H1 (cell line): ENCODE measurements at regions not wholly inside any gene's neighbourhood (a gene's known extent, or its start where the extent isn't known, plus 50 kb on each side); places are given as distances from the start of the nearest gene placed in this dataset.

Experiments used
- CTCF ChIA-PET: fragments of 300-600 bp; sonication (Branson Sonifier 250); formaldehyde crosslinking; loops from one replicate; lab custom pipeline; 2021; ENCODE audit not compliant: partially characterized antibody; lab: Charles Lee
- POLR2A ChIA-PET: fragments of 300-600 bp; sonication (Branson Sonifier 250); formaldehyde crosslinking; loops from one replicate; lab custom pipeline; 2021; ENCODE audit warnings: inconsistent platforms; ENCODE audit not compliant: partially characterized antibody; lab: Charles Lee
- DNase-seq, 2 experiments: peaks; one replicate each; pipeline versions ENCODE4 v3.0.0 to v3.0.0-alpha.2; 2010 to 2022; ENCODE audit warnings: low spot score in 2 of 2, low read depth in 1 of 2, mixed read lengths in 1 of 2
- FAIRE-seq: peaks from 2 replicates; lab custom pipeline; 2011; peaks lifted over from hg19 to GRCh38; lab: Jason Lieb, UNC
- H2AFZ ChIP-seq: 2 replicates; pipeline ENCODE4 v1.8.1; 2012; ENCODE audit warnings: low read length, inconsistent platforms
- H2AK5ac ChIP-seq: 2 replicates; pipeline ENCODE4 v1.6.1; 2013; ENCODE audit warnings: low read depth, low read length
- H2BK120ac ChIP-seq: replicated peaks from 2 replicates; pipeline ENCODE3; 2013; ENCODE audit warnings: low read depth, low read length, inconsistent platforms
- H2BK12ac ChIP-seq: 2 replicates; pipeline ENCODE4 v1.6.1; 2013; ENCODE audit warnings: low read depth, low read length
- H2BK15ac ChIP-seq: 2 replicates; pipeline ENCODE4 v1.6.1; 2013; ENCODE audit warnings: low read length
- H2BK20ac ChIP-seq: 2 replicates; pipeline ENCODE4 v1.6.1; 2013; ENCODE audit warnings: low read length
- H2BK5ac ChIP-seq: 2 replicates; pipeline ENCODE4 v1.6.1; 2013; ENCODE audit warnings: low read depth, low read length
- H3K14ac ChIP-seq: 2 replicates; pipeline ENCODE4 v1.6.1; 2013; ENCODE audit warnings: inconsistent platforms; ENCODE audit not compliant: insufficient read length
- H3K18ac ChIP-seq: 2 replicates; pipeline ENCODE4 v1.6.1; 2013; ENCODE audit warnings: low read length; ENCODE audit errors: extremely low read depth
- H3K23ac ChIP-seq: 2 replicates; pipeline ENCODE4 v1.6.1; 2013; ENCODE audit warnings: inconsistent platforms; ENCODE audit not compliant: insufficient read length
- H3K23me2 ChIP-seq: 2 replicates; pipeline ENCODE4 v1.6.1; 2013; ENCODE audit warnings: low read depth, low read length
- H3K27ac ChIP-seq: 2 replicates; pipeline ENCODE4 v1.6.1; 2011; ENCODE audit warnings: low read depth, low read length, inconsistent platforms
- H3K27me3 ChIP-seq, 4 experiments: replicated peaks in 1 of 4; 1 replicate in 1 of 4; 2 replicates in 3 of 4; pipeline versions ENCODE4 v1.6.1 to v1.8.1; 2011 to 2013; ENCODE audit warnings: low read length in 3 of 4, mild to moderate bottlenecking in 3 of 4, inconsistent platforms in 2 of 4, mixed read lengths in 2 of 4, moderate library complexity in 1 of 4; ENCODE audit not compliant: control insufficient read depth in 3 of 4, insufficient read depth in 3 of 4; ENCODE audit errors: extremely low read depth in 1 of 4
- H3K36me3 ChIP-seq, 4 experiments: 2 replicates each; pipeline versions ENCODE4 v1.6.1 to v1.8.1; 2011 to 2013; ENCODE audit warnings: mild to moderate bottlenecking in 4 of 4, low read length in 3 of 4, moderate library complexity in 2 of 4, control low read depth in 1 of 4, inconsistent platforms in 1 of 4; ENCODE audit not compliant: insufficient read depth in 4 of 4, control insufficient read depth in 2 of 4
- H3K4ac ChIP-seq: replicated peaks from 2 replicates; pipeline ENCODE3; 2013; ENCODE audit warnings: low read length, low read depth, mixed read lengths, inconsistent platforms; ENCODE audit not compliant: insufficient read length
- H3K4me1 ChIP-seq, 4 experiments: replicated peaks in 1 of 4; 1 replicate in 1 of 4; 2 replicates in 3 of 4; pipeline versions ENCODE4 v1.6.1 to v1.8.1; 2011 to 2013; ENCODE audit warnings: low read length in 3 of 4, inconsistent platforms in 2 of 4, mixed read lengths in 1 of 4; ENCODE audit not compliant: insufficient read depth in 4 of 4, control insufficient read depth in 3 of 4
- H3K4me2 ChIP-seq, 2 experiments: 2 replicates each; pipeline versions ENCODE4 v1.6.1 to v1.8.1; 2011 to 2013; ENCODE audit warnings: low read depth in 2 of 2, low read length in 2 of 2, control low read depth in 1 of 2, inconsistent platforms in 1 of 2, mild to moderate bottlenecking in 1 of 2; ENCODE audit not compliant: insufficient read depth in 1 of 2
- H3K4me3 ChIP-seq, 4 experiments: fragments of 200-600, 300-600 bp in 1 of 4; sonication (generic), shearing (Covaris generic), sonication (Bioruptor Twin) in 1 of 4; 2 replicates each; pipeline versions ENCODE4 v1.5.1 to v1.8.1; 2011 to 2016; ENCODE audit warnings: low read length in 4 of 4, low read depth in 3 of 4, control low read depth in 2 of 4, inconsistent platforms in 2 of 4, mild to moderate bottlenecking in 2 of 4, mixed read lengths in 1 of 4, moderate library complexity in 1 of 4; ENCODE audit not compliant: insufficient read depth in 2 of 4; ENCODE audit errors: extremely low read depth in 1 of 4
- H3K56ac ChIP-seq: replicated peaks from 2 replicates; pipeline ENCODE3; 2013; ENCODE audit warnings: low read depth, mild to moderate bottlenecking, mixed read lengths, low read length, inconsistent platforms; ENCODE audit not compliant: insufficient read length
- H3K79me1 ChIP-seq: 2 replicates; pipeline ENCODE4 v1.6.1; 2013; ENCODE audit warnings: low read depth, low read length, control low read depth
- H3K79me2 ChIP-seq, 2 experiments: 2 replicates each; pipeline versions ENCODE4 v1.6.1 to v1.8.1; 2012 to 2013; ENCODE audit warnings: low read length in 2 of 2, mild to moderate bottlenecking in 2 of 2, inconsistent platforms in 1 of 2; ENCODE audit not compliant: insufficient read depth in 2 of 2, control insufficient read depth in 1 of 2
- H3K9ac ChIP-seq, 4 experiments: replicated peaks in 1 of 4; 1 replicate in 1 of 4; 2 replicates in 3 of 4; pipeline versions ENCODE4 v1.6.1 to v1.8.1; 2011 to 2013; ENCODE audit warnings: low read depth in 3 of 4, low read length in 3 of 4, control low read depth in 2 of 4, mild to moderate bottlenecking in 2 of 4, moderate library complexity in 2 of 4, inconsistent platforms in 1 of 4; ENCODE audit errors: extremely low read depth in 1 of 4
- H3K9me3 ChIP-seq, 2 experiments: 2 replicates each; pipeline versions ENCODE4 v1.6.1 to v1.8.1; 2012 to 2013; ENCODE audit warnings: mild to moderate bottlenecking in 2 of 2, moderate library complexity in 2 of 2, control low read depth in 1 of 2, inconsistent platforms in 1 of 2, low read depth in 1 of 2, low read length in 1 of 2, mixed read lengths in 1 of 2; ENCODE audit not compliant: insufficient read depth in 2 of 2
- H4K20me1 ChIP-seq, 2 experiments: replicated peaks in 1 of 2; 2 replicates each; pipeline versions ENCODE3 to v1.8.1; 2011 to 2013; ENCODE audit warnings: inconsistent platforms in 2 of 2, low read length in 2 of 2, mild to moderate bottlenecking in 1 of 2; ENCODE audit not compliant: insufficient read depth in 2 of 2, control insufficient read depth in 1 of 2
- H4K5ac ChIP-seq: 2 replicates; pipeline ENCODE4 v1.6.1; 2013; ENCODE audit warnings: low read length, low read depth, mixed read lengths, inconsistent platforms; ENCODE audit not compliant: insufficient read length
- H4K8ac ChIP-seq: 2 replicates; pipeline ENCODE4 v1.8.0; 2013; ENCODE audit warnings: mild to moderate bottlenecking, moderate library complexity, low read length, inconsistent platforms; ENCODE audit not compliant: insufficient read depth; ENCODE audit errors: extremely low read depth
- H4K91ac ChIP-seq: replicated peaks from 2 replicates; pipeline ENCODE3; 2013; ENCODE audit warnings: low read length, mixed read lengths, inconsistent platforms; ENCODE audit not compliant: insufficient read length
- GABPA ChIP-seq: IDR thresholded peaks from 2 replicates; pipeline ENCODE4 v1.6.1; 2011; ENCODE audit warnings: mild to moderate bottlenecking, low read length, moderate library complexity, borderline replicate concordance; ENCODE audit not compliant: insufficient read depth
- HDAC2 ChIP-seq, 2 experiments: fragments of 300-600 bp in 1 of 2; sonication (generic) in 1 of 2; IDR thresholded peaks; 2 replicates each; pipeline ENCODE4 v1.6.1; 2011 to 2012; ENCODE audit warnings: low read depth in 2 of 2, low read length in 2 of 2, mild to moderate bottlenecking in 2 of 2, moderate library complexity in 2 of 2, borderline replicate concordance in 1 of 2, inconsistent platforms in 1 of 2
- NRF1 ChIP-seq: IDR thresholded peaks from 2 replicates; pipeline ENCODE4 v1.6.1; 2011; ENCODE audit warnings: mild to moderate bottlenecking, low read depth, low read length, improper control_type of control experiment
- POLR2A ChIP-seq, 2 experiments: IDR thresholded peaks; 1 replicate in 1 of 2; 2 replicates in 1 of 2; pipeline ENCODE4 v1.6.1; 2011; ENCODE audit warnings: low read depth in 2 of 2, low read length in 2 of 2, mild to moderate bottlenecking in 2 of 2; ENCODE audit errors: control extremely low read depth in 1 of 2
- RAD21 ChIP-seq, 2 experiments: IDR thresholded peaks in 1 of 2; conservative IDR thresholded peaks in 1 of 2; 2 replicates each; pipeline ENCODE4 v1.6.1; 2011; ENCODE audit warnings: low read depth in 2 of 2, low read length in 2 of 2, improper control_type of control experiment in 1 of 2, inconsistent platforms in 1 of 2, mild to moderate bottlenecking in 1 of 2, moderate library complexity in 1 of 2
- RFX5 ChIP-seq: IDR thresholded peaks from 2 replicates; pipeline ENCODE4 v1.6.1; 2011; ENCODE audit warnings: low read depth, low read length, improper control_type of control experiment, borderline replicate concordance
- RNF2 ChIP-seq: fragments of 200-900, 300-1000 bp; sonication (generic); IDR thresholded peaks from 2 replicates; pipeline ENCODE4 v1.7.1; 2016; ENCODE audit warnings: borderline replicate concordance, low read depth, mild to moderate bottlenecking, antibody characterized with exemption, low read length; ENCODE audit not compliant: poor library complexity, severe bottlenecking; ENCODE audit errors: missing control alignments
- SAP30 ChIP-seq: fragments of 300-600 bp; sonication (generic); IDR thresholded peaks from 2 replicates; pipeline ENCODE4 v1.7.1; 2012; ENCODE audit warnings: low read length, moderate library complexity, mild to moderate bottlenecking, inconsistent platforms; ENCODE audit not compliant: insufficient read depth, insufficient replicate concordance
- TEAD4 ChIP-seq: IDR thresholded peaks from 2 replicates; pipeline ENCODE4 v1.6.1; 2012; ENCODE audit warnings: low read depth, low read length, inconsistent platforms, mixed read lengths
- ZNF274 ChIP-seq: IDR thresholded peaks from 2 replicates; pipeline ENCODE4 v1.7.0; 2012; ENCODE audit warnings: low read length, borderline replicate concordance; ENCODE audit errors: extremely low read depth
- WGBS, 2 experiments: shearing (Covaris generic) in 1 of 2; methylation state at CpG; one replicate each; pipeline versions ENCODE4 v1.1.6 to v1.1.7; 2013 to 2015; ENCODE audit warnings: low lambda C conversion rate in 2 of 2, mixed read lengths in 2 of 2, inconsistent platforms in 1 of 2, low coverage in 1 of 2, missing lambda C conversion rate in 1 of 2; ENCODE audit not compliant: insufficient replicate concordance in 2 of 2, insufficient coverage in 1 of 2, insufficient read length in 1 of 2; ENCODE audit errors: extremely low coverage in 1 of 2, missing lambda C conversion rate in 1 of 2; 5-methylcytosine and 5-hydroxymethylcytosine counted together
- TF ChIP-seq, protein P1 (sequence below): IDR thresholded peaks from 2 replicates; pipeline ENCODE4 v1.6.1; 2011; ENCODE audit warnings: low read depth, mild to moderate bottlenecking, low read length; ENCODE audit not compliant: insufficient read depth

DNA sequence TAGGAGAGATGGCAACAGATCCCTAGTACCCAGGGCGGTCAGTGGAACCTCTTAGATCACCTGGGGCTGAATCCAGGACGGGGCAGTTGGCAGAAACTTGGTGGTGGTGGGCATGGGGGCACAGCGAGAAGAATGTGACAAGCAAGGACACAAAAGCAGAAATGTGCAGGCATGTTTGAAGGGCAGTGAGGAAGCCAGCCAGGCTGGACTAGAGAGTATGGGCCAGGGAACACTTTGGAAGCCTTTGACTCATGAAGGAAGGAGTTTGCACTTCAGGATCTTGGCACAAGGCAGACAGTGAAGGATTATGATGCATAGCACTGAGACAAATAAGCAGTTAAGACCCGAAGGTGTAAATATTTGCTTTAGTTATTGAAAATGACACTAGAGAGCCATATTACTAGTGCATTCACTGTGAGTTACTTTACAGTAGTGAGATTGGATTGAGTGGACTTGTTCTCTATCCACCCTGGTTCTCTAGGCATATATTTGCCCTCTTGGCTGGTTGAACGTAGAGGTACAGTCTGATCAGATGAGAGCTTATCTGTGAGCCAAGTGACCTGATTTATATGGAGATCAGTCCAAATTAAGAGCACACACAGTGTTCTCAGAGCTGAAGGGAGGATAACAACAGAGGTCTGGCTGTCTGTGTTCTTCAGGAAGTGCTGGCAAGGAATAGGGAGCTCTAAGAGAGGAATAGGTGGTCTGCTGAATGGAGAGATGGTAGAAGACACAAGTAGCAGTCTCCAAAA, 210.4 kb downstream of the SNX19 start:
- H2AFZ ChIP-seq, result no peak overlapping the region
- TF ChIP-seq TEAD4 (no peak), RAD21 (IDR thresholded peaks at IDR 0.05 in 1 of 2, conservative IDR thresholded peaks at IDR 0.05 in 1 of 2; ENCODE audit: low read depth in 2 of 2, low read length in 2 of 2) (no peak), GABPA (no peak), POLR2A (IDR thresholded peaks at IDR 0.05; ENCODE audit: control extremely low read depth in 1 of 2, low read depth in 2 of 2, low read length in 2 of 2) (no peak), SAP30 (no peak), RNF2 (no peak), NRF1 (no peak), RFX5 (no peak), HDAC2 (IDR thresholded peaks at IDR 0.05; ENCODE audit: borderline replicate concordance in 1 of 2, low read depth in 2 of 2, low read length in 2 of 2) (no peak), ZNF274 (no peak)
- TF ChIP-seq, protein P1, sequence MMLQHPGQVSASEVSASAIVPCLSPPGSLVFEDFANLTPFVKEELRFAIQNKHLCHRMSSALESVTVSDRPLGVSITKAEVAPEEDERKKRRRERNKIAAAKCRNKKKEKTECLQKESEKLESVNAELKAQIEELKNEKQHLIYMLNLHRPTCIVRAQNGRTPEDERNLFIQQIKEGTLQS, result no peak

More for the DNA sequence above, 210.4 kb downstream of the SNX19 start:
- Histone ChIP-seq H3K9ac (no peak overlapping the region), H3K23me2 (no peaks in the 10 kb centered on the region), H2BK20ac (no peak overlapping the region), H3K4me1 (no peaks in the 10 kb centered on the region; a peak in 1 of 7 replicates), H3K4me3 (no peak overlapping the region), H3K4ac (no peak overlapping the region), H3K27me3 (no peaks in the 10 kb centered on the region), H3K9me3 (no peaks in the 10 kb centered on the region), H3K79me1 (no peaks in the 10 kb centered on the region), H4K8ac (no peak overlapping the region), H3K4me2 (no peak overlapping the region), H4K20me1 (no peaks in the 10 kb centered on the region), H3K18ac (no peak overlapping the region), H4K5ac (no peak overlapping the region), H2BK5ac (no peak overlapping the region), H3K36me3 (no peaks in the 10 kb centered on the region), H3K14ac (no peak overlapping the region), H3K79me2 (no peaks in the 10 kb centered on the region), H3K27ac (no peak overlapping the region), H2BK12ac (no peak overlapping the region), H2BK120ac (no peak overlapping the region), H3K56ac (no peak overlapping the region), H4K91ac (no peak overlapping the region), H2AK5ac (no peak overlapping the region), H3K23ac (no peak overlapping the region), H2BK15ac (no peak overlapping the region)
- WGBS, 2 experiments, result 80% methylated on average over 5 of the region's 5 CpGs; no CpG with 5 or more reads in 1 of the 2 experiments
- CTCF ChIA-PET, result interaction anchor here (0.6 to 1.8 kb wide), 6 partner anchors 39 to 1572 kb away, joined by 3 to 4 read pairs (median 3); no protein-coding TSS in a partner anchor
- POLR2A ChIA-PET, result no interaction called here
- DNase-seq (no peak), FAIRE-seq (no peak)
